NB4 (cell line): ENCODE measurements at regions not wholly inside any gene's neighbourhood (a gene's known extent, or its start where the extent isn't known, plus 50 kb on each side); places are given as distances from the start of the nearest gene placed in this dataset.

Experiments
- MYC ChIP-seq: IDR thresholded peaks from 2 replicates; pipeline ENCODE4 v1.6.1; 2011; ENCODE audit warnings: low read depth, low read length
- TF ChIP-seq, protein P1 (sequence below): IDR thresholded peaks from one replicate; pipeline ENCODE4 v1.5.1; 2012; ENCODE audit warnings: low read depth, low read length

GRCh38 chr15:96183867-96184266, 146.6 kb upstream of the NR2F2 start:
- no peak for TF ChIP-seq MYC
- TF ChIP-seq, protein P1, sequence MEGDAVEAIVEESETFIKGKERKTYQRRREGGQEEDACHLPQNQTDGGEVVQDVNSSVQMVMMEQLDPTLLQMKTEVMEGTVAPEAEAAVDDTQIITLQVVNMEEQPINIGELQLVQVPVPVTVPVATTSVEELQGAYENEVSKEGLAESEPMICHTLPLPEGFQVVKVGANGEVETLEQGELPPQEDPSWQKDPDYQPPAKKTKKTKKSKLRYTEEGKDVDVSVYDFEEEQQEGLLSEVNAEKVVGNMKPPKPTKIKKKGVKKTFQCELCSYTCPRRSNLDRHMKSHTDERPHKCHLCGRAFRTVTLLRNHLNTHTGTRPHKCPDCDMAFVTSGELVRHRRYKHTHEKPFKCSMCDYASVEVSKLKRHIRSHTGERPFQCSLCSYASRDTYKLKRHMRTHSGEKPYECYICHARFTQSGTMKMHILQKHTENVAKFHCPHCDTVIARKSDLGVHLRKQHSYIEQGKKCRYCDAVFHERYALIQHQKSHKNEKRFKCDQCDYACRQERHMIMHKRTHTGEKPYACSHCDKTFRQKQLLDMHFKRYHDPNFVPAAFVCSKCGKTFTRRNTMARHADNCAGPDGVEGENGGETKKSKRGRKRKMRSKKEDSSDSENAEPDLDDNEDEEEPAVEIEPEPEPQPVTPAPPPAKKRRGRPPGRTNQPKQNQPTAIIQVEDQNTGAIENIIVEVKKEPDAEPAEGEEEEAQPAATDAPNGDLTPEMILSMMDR, result no peak
